LNCAP (cell line): ENCODE measurements at regions not wholly inside any gene's neighbourhood (a gene's known extent, or its start where the extent isn't known, plus 50 kb on each side); places are given as distances from the start of the nearest gene placed in this dataset.

ENCODE experiments used
- TF ChIP-seq, protein P1 (sequence below): fragments of 450-650 bp; IDR thresholded peaks from 2 replicates; pipeline ENCODE4 v1.5.1; 2017; ENCODE audit warnings: mild to moderate bottlenecking

GRCh38 chr12:84165998-84166571 lies 746.5 kb downstream of the SLC6A15 start:
- TF ChIP-seq, protein P1, sequence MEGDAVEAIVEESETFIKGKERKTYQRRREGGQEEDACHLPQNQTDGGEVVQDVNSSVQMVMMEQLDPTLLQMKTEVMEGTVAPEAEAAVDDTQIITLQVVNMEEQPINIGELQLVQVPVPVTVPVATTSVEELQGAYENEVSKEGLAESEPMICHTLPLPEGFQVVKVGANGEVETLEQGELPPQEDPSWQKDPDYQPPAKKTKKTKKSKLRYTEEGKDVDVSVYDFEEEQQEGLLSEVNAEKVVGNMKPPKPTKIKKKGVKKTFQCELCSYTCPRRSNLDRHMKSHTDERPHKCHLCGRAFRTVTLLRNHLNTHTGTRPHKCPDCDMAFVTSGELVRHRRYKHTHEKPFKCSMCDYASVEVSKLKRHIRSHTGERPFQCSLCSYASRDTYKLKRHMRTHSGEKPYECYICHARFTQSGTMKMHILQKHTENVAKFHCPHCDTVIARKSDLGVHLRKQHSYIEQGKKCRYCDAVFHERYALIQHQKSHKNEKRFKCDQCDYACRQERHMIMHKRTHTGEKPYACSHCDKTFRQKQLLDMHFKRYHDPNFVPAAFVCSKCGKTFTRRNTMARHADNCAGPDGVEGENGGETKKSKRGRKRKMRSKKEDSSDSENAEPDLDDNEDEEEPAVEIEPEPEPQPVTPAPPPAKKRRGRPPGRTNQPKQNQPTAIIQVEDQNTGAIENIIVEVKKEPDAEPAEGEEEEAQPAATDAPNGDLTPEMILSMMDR = no peak

DNA sequence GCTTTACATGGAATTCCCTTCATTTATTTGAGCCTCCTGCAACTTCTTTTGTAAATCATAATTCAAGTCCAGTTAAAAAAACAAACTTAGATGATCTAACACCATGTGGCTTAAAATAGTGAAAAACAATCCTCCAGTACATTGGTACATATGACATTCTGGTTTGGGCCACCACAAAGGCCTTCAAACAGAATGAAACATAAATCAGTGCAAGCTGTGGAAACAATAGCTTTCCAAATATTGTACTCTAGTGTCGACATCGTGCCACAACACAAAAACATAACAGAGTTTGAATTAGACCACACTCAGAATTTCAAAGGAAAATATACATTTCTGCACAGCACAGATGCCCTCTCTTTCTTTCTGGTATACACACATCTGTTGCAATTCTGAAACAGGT lies 751.3 kb downstream of the SLC6A15 start:
- TF ChIP-seq, protein P1 = no peak

DNA sequence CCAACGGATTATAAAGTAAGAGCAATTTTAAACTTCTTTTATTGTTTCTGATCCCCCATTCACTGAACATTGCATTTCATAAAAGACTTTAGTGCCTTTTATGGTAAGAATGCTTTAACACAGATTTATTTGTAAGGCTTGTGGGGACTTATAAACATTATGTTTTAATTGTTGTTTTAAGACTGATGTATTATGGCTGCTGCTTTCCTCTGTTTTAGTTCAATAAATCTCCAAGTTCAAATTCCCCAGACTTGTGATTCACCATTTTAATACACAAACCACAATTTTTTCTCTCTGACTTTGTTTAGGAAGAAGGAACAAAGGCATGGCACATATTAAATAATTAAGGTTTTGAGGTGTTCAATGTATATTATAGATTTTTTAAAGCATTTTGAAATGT lies 753.3 kb downstream of the SLC6A15 start:
- TF ChIP-seq, protein P1 = no peak

DNA sequence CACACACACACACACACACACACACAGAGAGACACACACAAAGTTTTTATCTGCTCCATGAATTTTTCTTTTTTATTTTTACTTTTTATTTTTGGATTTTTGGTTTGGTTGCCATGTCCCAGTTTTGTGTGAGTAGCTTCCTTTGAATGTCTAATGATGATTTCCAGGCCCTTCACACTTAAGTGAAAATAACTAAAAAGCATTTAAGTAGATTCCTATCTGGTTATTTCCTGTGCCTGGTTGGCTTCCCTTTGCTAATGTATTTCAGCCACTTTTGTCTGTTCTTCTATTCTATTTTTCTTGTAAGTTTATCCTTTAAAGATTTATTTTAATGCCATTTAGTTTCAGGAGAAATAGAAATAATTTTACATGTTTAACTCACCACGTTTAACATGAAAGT lies 755.4 kb downstream of the SLC6A15 start:
- TF ChIP-seq, protein P1 = no peak

GRCh38 chr12:84150201-84150600 lies 762.4 kb downstream of the SLC6A15 start:
- TF ChIP-seq, protein P1 = no peak

- TF ChIP-seq, protein P1 = no peak
Measured at GRCh38 chr12:84148335-84148734, 764.3 kb downstream of the SLC6A15 start.

DNA sequence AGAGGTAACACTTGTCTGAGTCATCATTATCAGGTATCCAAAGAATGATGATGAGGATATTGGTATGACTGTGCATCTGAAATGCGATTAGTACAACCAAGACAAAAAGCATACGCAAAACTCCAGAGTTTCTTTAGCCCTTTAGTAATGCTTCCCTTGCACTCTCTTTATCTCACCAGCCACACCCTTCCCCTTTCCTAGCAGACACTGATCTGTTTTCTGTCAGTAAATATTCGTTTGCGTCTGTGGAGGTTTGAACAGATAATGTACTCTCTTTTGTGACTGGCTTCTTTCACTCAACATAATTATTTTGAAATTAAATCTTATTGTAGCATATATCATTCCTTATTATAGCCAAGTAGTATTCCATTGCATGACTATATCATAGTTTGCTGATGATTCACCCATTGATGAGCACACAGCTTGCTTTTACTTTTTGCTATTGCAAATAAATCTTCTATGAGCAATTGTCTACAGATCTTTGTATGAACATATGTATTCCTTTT lies 775.7 kb downstream of the SLC6A15 start:
- TF ChIP-seq, protein P1 = no peak
